MCF 10A (cell line): ENCODE measurements at regions not wholly inside any gene's neighbourhood (a gene's known extent, or its start where the extent isn't known, plus 50 kb on each side); places are given as distances from the start of the nearest gene placed in this dataset.
A peak's percentile ranks its signal among the peaks of the same experiment; 100 is the strongest.

Experiments used
- BruUV-seq: library from RNA; stranded (reverse); fragments of 400-500 nt; replicated peaks from 2 replicates; lab custom pipeline; 2021; lab: Mats Ljungman, UMichigan
- CTCF ChIA-PET: fragments of 300-600 bp; sonication (Branson Sonifier 250); formaldehyde crosslinking; extraction: SDS; loops from one replicate; lab custom pipeline; 2021; ENCODE audit warnings: antibody characterized with exemption, inconsistent platforms; lab: Yijun Ruan, JAX
- POLR2A ChIA-PET: fragments of 300-600, 350-650 bp; sonication (Branson Sonifier 250); formaldehyde crosslinking; extraction: SDS; loops from one replicate; lab custom pipeline; 2020; ENCODE audit warnings: antibody characterized with exemption, inconsistent platforms; lab: Yijun Ruan, JAX
- DNase-seq: peaks from one replicate; pipeline ENCODE4 v3.0.0-alpha.2; 2018; ENCODE audit not compliant: unreplicated experiment
- H3K27ac Mint-ChIP-seq: one replicate; pipeline ENCODE4 v1.8.0; 2022; ENCODE audit warnings: mild to moderate bottlenecking, low read depth, mixed read lengths; ENCODE audit not compliant: unreplicated experiment
- H3K27me3 Mint-ChIP-seq: one replicate; pipeline ENCODE4 v1.8.0; 2022; ENCODE audit warnings: mixed read lengths; ENCODE audit not compliant: insufficient read depth, unreplicated experiment
- H3K36me3 Mint-ChIP-seq: one replicate; pipeline ENCODE4 v1.8.0; 2022; ENCODE audit warnings: mild to moderate bottlenecking, moderate library complexity, mixed read lengths; ENCODE audit not compliant: insufficient read depth, unreplicated experiment
- H3K4me1 Mint-ChIP-seq: one replicate; pipeline ENCODE4 v1.8.0; 2022; ENCODE audit warnings: mixed read lengths; ENCODE audit not compliant: insufficient read depth, unreplicated experiment
- H3K4me3 Mint-ChIP-seq: one replicate; pipeline ENCODE4 v1.8.0; 2022; ENCODE audit warnings: mild to moderate bottlenecking, moderate library complexity, mixed read lengths; ENCODE audit not compliant: unreplicated experiment
- H3K9me3 Mint-ChIP-seq: one replicate; pipeline ENCODE4 v1.8.0; 2022; ENCODE audit warnings: mixed read lengths; ENCODE audit not compliant: unreplicated experiment
- intact Hi-C: fragments of 100-400 bp; cut with micrococcal nuclease; formaldehyde crosslinking; loops from 2 replicates; pipeline ENCODE4 v1.14.1; 2022
- TF ChIP-seq, protein P1 (sequence below): fragments of 200-600 bp; IDR thresholded peaks from one replicate; pipeline ENCODE4 v1.8.0; 2022; ENCODE audit warnings: antibody characterized with exemption, mild to moderate bottlenecking; ENCODE audit not compliant: unreplicated experiment

DNA sequence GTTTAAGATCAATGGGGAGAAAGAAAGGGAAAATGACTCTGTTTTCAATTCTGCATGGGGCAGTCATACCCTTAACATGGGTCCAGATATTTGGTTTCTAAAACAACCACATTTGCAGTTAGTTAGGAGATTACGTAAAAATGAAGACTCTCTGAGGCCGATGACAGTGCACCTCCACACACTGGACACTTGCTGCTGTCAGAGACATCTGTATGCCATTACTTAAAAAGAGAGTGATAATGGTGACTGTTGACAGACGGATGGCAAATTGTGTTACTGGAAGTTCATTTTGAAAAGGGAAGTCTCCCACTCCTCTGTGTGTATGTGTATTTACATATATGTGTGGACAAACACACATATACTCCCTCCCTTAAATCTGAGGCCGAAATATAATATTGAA lies 304.5 kb upstream of the SEMA6D start:
- CTCF ChIA-PET = no interaction called here
- no TSS peak for BruUV-seq

DNA sequence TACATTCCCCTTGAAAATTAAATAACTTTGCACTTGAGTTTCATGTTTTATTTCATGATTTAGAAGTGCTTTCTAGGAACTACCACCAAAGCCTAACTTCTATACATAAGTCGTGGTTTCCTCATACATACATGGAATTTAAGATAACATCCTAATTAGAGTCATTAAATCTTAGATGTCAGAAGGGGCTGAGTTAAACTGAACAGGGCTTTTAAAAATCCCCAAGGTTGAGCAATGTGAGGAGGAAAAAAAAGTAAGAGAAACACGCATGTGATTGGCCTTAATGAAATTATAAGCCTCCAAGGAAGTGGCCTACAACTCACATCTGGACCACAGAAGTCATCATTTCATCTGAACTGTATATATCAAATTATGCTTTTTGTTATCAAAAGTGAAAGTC lies 303.1 kb upstream of the SEMA6D start:
- Mint-ChIP-seq H3K27ac (no peak overlapping the region), H3K4me1 (no peaks in the 10 kb centered on the region), H3K9me3 (no peaks in the 10 kb centered on the region), H3K36me3 (no peaks in the 10 kb centered on the region), H3K27me3 (no peaks in the 10 kb centered on the region), H3K4me3 (no peak overlapping the region)
- CTCF ChIA-PET = interaction anchor here (1.1 kb wide), 1 partner anchor 58 kb away, joined by 3 read pairs; no protein-coding TSS in a partner anchor
- DNase-seq = no peak
- POLR2A ChIA-PET = no interaction called here
- intact Hi-C loops = no loop called here
- TF ChIP-seq, protein P1, sequence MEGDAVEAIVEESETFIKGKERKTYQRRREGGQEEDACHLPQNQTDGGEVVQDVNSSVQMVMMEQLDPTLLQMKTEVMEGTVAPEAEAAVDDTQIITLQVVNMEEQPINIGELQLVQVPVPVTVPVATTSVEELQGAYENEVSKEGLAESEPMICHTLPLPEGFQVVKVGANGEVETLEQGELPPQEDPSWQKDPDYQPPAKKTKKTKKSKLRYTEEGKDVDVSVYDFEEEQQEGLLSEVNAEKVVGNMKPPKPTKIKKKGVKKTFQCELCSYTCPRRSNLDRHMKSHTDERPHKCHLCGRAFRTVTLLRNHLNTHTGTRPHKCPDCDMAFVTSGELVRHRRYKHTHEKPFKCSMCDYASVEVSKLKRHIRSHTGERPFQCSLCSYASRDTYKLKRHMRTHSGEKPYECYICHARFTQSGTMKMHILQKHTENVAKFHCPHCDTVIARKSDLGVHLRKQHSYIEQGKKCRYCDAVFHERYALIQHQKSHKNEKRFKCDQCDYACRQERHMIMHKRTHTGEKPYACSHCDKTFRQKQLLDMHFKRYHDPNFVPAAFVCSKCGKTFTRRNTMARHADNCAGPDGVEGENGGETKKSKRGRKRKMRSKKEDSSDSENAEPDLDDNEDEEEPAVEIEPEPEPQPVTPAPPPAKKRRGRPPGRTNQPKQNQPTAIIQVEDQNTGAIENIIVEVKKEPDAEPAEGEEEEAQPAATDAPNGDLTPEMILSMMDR = no peak
- no TSS peak for BruUV-seq

More for the DNA sequence above, 304.5 kb upstream of the SEMA6D start:
- Mint-ChIP-seq H3K27ac (no peak overlapping the region), H3K36me3 (no peaks in the 10 kb centered on the region), H3K4me3 (no peak overlapping the region), H3K27me3 (no peaks in the 10 kb centered on the region), H3K9me3 (no peaks in the 10 kb centered on the region), H3K4me1 (no peaks in the 10 kb centered on the region)
- TF ChIP-seq, protein P1 = no peak
- DNase-seq = no peak
- POLR2A ChIA-PET = no interaction called here
- intact Hi-C loops = no loop called here

DNA sequence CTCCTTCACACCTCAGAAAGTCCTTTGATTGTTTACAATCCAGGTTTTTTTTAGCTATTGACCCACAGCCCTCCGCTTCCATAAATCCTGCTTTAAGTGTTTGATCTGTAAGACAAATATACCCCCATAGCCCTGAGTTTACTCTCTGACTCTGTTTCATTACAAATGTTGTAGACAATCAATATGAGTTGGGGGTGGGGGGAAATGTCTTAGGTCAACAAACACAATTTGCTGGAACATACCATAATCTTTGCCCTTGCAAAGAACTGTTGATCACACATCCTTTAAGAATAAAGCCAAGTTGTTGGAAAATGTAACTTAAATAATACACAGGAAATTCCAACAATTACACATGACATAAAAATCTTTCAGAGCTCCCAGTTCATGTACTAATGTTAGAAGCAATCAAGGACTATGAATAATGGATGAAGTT lies 301.8 kb upstream of the SEMA6D start:
- POLR2A ChIA-PET = interaction anchor here (0.5 kb wide), 1 partner anchor 9 kb away, joined by 4 read pairs; no protein-coding TSS in a partner anchor
- intact Hi-C loops = no loop called here
- BruUV-seq = no TSS peak
- H3K9me3 Mint-ChIP-seq = no peaks in the 10 kb centered on the region
- no peaks in the 10 kb centered on the region for H3K36me3 Mint-ChIP-seq
- no peaks in the 10 kb centered on the region for H3K4me1 Mint-ChIP-seq
- H3K27me3 Mint-ChIP-seq = no peaks in the 10 kb centered on the region
- TF ChIP-seq, protein P1 = no peak
- H3K4me3 Mint-ChIP-seq = no peak overlapping the region
- CTCF ChIA-PET = no interaction called here
- H3K27ac Mint-ChIP-seq = no peak overlapping the region
- no peak for DNase-seq

DNA sequence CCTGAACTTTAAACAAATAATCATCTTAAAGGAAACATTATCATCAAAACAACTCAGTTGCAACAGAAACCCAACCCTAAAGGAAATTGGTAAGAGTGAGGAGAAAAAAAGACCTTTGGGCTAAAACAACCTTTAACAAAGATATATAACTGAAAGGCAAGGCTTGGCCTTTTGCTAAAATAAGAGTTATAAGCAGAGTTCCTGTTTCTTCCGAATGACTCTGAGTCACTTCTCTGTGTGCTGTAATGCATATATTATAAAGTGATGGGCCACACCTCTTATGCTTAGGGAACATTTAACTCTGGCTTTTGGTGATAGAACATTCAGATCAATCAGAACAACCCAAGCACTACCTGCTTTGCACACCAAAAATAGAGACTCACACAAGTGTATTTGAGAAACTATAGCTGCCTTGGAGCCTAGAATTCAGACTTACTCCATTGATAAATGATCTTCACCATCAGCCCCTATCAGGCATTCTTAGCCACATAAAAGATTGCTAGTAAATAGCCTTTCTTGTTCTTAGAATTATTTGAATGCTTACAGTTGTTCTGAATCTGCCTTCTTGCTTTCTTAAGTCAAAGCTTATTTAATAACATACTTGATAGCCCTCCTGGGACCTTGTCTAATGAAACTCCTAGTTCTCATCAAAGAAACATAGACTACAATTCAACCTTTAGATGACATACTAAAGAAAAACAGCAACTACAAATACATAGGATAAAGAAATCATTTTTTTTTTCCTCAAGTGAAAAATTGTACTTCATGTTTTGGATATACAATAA lies 294.2 kb upstream of the SEMA6D start:
- no peaks in the 10 kb centered on the region for H3K36me3 Mint-ChIP-seq
- BruUV-seq = no TSS peak
- TF ChIP-seq, protein P1 = no peak
- ChIA-PET POLR2A (interaction anchor here (0.5 to 1.5 kb wide), 2 partner anchors 16 to 233 kb away, joined by 3 to 4 read pairs; no protein-coding TSS in a partner anchor), CTCF (interaction anchor here (0.7 to 1.7 kb wide), 2 partner anchors 20 to 229 kb away, joined by 3 to 4 read pairs; no protein-coding TSS in a partner anchor)
- peaks cover 7% of the 10 kb centered on the region for H3K4me1 Mint-ChIP-seq
- intact Hi-C loops = no loop called here
- no peaks in the 10 kb centered on the region for H3K9me3 Mint-ChIP-seq
- no peak for DNase-seq
- H3K4me3 Mint-ChIP-seq = no peak overlapping the region
- H3K27ac Mint-ChIP-seq = peak overlapping the region; percentile 57
- no peaks in the 10 kb centered on the region for H3K27me3 Mint-ChIP-seq
